ENCODE measurements at regions not wholly inside any gene's neighbourhood (a gene's known extent, or its start where the extent isn't known, plus 50 kb on each side); places are given as distances from the start of the nearest gene placed in this dataset.

DNA sequence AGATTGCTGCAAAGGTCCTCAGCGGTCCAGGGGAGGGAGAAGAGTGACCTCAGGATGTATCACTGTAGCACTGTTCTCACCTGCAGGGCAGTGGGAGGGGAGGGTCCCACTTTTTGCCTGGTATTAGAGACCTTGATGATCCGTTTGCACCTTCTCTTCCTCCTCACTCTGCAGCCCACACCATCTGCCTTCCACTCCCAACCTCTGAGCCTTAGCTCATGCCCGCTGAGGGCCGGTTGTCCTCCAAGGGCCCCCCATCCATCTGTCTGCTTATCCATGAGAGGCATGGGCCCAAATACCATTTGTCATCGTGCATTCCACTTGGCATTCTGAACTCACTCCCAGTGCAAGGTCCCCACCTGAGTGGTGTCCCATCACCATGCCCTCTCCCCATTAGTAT, 64.6 kb upstream of the PCBD1 start:
- Histone ChIP-seq H3K9me3 (no peaks in the 10 kb centered on the region), H3K4me1 (no peaks in the 10 kb centered on the region), H3K36me3 (replicated peaks in 1 of 2; ENCODE audit: insufficient read depth in 1 of 2, low read depth in 2 of 2) (no peaks in the 10 kb centered on the region), H3K27me3 (no peaks in the 10 kb centered on the region), H3K4me3 (no peak overlapping the region), H3K27ac (no peak overlapping the region)
- TF ChIP-seq, protein P1, sequence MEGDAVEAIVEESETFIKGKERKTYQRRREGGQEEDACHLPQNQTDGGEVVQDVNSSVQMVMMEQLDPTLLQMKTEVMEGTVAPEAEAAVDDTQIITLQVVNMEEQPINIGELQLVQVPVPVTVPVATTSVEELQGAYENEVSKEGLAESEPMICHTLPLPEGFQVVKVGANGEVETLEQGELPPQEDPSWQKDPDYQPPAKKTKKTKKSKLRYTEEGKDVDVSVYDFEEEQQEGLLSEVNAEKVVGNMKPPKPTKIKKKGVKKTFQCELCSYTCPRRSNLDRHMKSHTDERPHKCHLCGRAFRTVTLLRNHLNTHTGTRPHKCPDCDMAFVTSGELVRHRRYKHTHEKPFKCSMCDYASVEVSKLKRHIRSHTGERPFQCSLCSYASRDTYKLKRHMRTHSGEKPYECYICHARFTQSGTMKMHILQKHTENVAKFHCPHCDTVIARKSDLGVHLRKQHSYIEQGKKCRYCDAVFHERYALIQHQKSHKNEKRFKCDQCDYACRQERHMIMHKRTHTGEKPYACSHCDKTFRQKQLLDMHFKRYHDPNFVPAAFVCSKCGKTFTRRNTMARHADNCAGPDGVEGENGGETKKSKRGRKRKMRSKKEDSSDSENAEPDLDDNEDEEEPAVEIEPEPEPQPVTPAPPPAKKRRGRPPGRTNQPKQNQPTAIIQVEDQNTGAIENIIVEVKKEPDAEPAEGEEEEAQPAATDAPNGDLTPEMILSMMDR (IDR thresholded peaks at IDR 0.05), result no peak
- TF ChIP-seq POLR2A (IDR thresholded peaks at IDR 0.05), result no peak
- no peak for ATAC-seq
- DNase-seq, result no peak
- WGBS, 2 donors, result 85 to 94% methylated on average over 5 of the region's 5 CpGs
- intact Hi-C loops (cut with DNase I), result no loop called here

DNA sequence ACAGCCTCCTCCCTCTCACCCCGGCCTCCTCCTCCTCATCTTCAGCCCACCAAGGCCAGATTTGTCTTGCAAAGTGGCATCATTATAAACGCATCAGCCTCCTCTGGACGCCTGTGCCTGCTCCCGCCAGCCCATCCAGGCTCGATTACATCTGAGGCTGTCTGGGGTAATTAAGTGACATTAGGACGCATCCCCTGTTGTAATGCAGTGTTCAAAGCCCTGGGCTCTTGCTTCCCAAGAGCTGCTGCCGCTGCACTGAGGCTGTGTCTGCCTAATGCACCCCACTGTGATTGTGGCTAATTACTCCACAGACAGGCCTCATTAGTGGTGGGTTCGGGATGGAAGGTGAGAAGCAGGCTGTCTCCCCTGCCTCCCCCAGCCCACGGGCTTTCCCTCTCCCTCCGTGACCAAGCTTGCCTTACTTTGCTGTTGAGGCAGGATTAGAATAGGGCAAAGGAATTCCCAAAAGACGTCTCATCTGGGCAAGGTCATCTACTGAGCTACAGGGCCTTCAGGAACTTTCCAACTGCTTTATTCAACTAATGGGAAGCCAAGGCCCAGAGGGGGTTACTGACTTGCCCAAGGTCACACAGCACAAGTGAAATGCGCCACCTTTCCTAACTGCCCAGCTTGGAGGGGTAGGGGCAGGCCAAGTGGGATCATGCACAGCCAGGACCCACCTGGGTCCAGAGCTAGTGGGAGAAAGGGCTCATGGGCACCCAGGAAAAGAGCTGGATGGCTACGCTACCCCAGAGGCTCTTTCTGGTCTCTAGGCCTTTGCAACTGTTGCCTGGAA, 66.2 kb upstream of the PCBD1 start:
- DNase-seq (no peak), ATAC-seq (no peak)
- WGBS, 2 donors, result 69 to 76% methylated on average over 13 of the region's 13 CpGs
- H3K9me3 ChIP-seq, result no peaks in the 10 kb centered on the region
- TF ChIP-seq, protein P1 (IDR thresholded peaks at IDR 0.05), result no peak
- no peak for TF ChIP-seq POLR2A (IDR thresholded peaks at IDR 0.05)
- H3K27ac ChIP-seq, result no peak overlapping the region
- H3K4me3 ChIP-seq, result no peak overlapping the region
- H3K27me3 ChIP-seq, result no peaks in the 10 kb centered on the region
- H3K4me1 ChIP-seq, result no peaks in the 10 kb centered on the region
- H3K36me3 ChIP-seq (replicated peaks in 1 of 2; ENCODE audit: insufficient read depth in 1 of 2, low read depth in 2 of 2), result no peaks in the 10 kb centered on the region
- intact Hi-C loops (cut with DNase I), result no loop called here

- no peaks in the 10 kb centered on the region for H3K4me1 ChIP-seq
- no peak overlapping the region for H3K27ac ChIP-seq
- no peak for ATAC-seq
- no peaks in the 10 kb centered on the region for H3K36me3 ChIP-seq (replicated peaks in 1 of 2; ENCODE audit: insufficient read depth in 1 of 2, low read depth in 2 of 2)
- TF ChIP-seq, protein P1 (IDR thresholded peaks at IDR 0.05), result no peak
- TF ChIP-seq POLR2A (IDR thresholded peaks at IDR 0.05), result no peak
- no peaks in the 10 kb centered on the region for H3K9me3 ChIP-seq
- 53 to 56% methylated on average over 7 of the region's 7 CpGs for WGBS, 2 donors
- H3K27me3 ChIP-seq, result no peaks in the 10 kb centered on the region
- no peak for DNase-seq
- intact Hi-C loops (cut with DNase I), result no loop called here
- H3K4me3 ChIP-seq, result no peak overlapping the region
These were observed 67.8 kb upstream of the PCBD1 start for GRCh38 chr10:70956029-70956759.

- Histone ChIP-seq H3K27me3 (no peaks in the 10 kb centered on the region), H3K4me1 (no peaks in the 10 kb centered on the region), H3K36me3 (replicated peaks in 1 of 2; ENCODE audit: insufficient read depth in 1 of 2, low read depth in 2 of 2) (no peaks in the 10 kb centered on the region), H3K27ac (no peak overlapping the region), H3K4me3 (no peak overlapping the region), H3K9me3 (no peaks in the 10 kb centered on the region)
- intact Hi-C loops (cut with DNase I), result no loop called here
- ATAC-seq (no peak), DNase-seq (no peak)
- TF ChIP-seq POLR2A (IDR thresholded peaks at IDR 0.05), result no peak
- TF ChIP-seq, protein P1 (IDR thresholded peaks at IDR 0.05), result no peak
- WGBS, 2 donors, result 82 to 84% methylated on average over 3 of the region's 3 CpGs
These were observed 70.0 kb upstream of the PCBD1 start for GRCh38 chr10:70958396-70958795.
